Activated naive CD4-positive, alpha-beta T cell treated with anti-CD3 and anti-CD28 coated beads for 36 hours (primary cell): ENCODE measurements at regions not wholly inside any gene's neighbourhood (a gene's known extent, or its start where the extent isn't known, plus 50 kb on each side); places are given as distances from the start of the nearest gene placed in this dataset.
A peak's percentile ranks its signal among the peaks of the same experiment; 100 is the strongest.

Source experiments
- CTCF ChIA-PET: fragments of 350-600 bp; sonication (Branson Sonifier 250); formaldehyde crosslinking; loops from one replicate; lab custom pipeline; 2021; ENCODE audit warnings: antibody characterized with exemption; lab: Charles Lee
- DNase-seq: peaks from one replicate; pipeline ENCODE4 v3.0.0-alpha.2; 2020
- H3K27ac Mint-ChIP-seq: one replicate; pipeline ENCODE4 v1.8.0; 2021; ENCODE audit warnings: mild to moderate bottlenecking, mixed read lengths
- H3K27me3 Mint-ChIP-seq: one replicate; pipeline ENCODE4 v1.8.0; 2021; ENCODE audit warnings: low read depth, mixed read lengths
- H3K36me3 Mint-ChIP-seq: one replicate; pipeline ENCODE4 v1.8.0; 2021; ENCODE audit warnings: low read depth, mixed read lengths
- H3K4me1 Mint-ChIP-seq: one replicate; pipeline ENCODE4 v1.8.0; 2021; ENCODE audit warnings: low read depth, mixed read lengths
- H3K4me3 Mint-ChIP-seq: one replicate; pipeline ENCODE4 v1.8.0; 2021; ENCODE audit warnings: mild to moderate bottlenecking, moderate library complexity, mixed read lengths
- H3K9me3 Mint-ChIP-seq: one replicate; pipeline ENCODE4 v1.8.0; 2021; ENCODE audit warnings: mixed read lengths
- intact Hi-C: fragments of 100-400 bp; cut with micrococcal nuclease; formaldehyde crosslinking; loops from one replicate; pipeline ENCODE4 v1.15.1; 2023

GRCh38 chr4:122015203-122015602 is 63.3 kb upstream of the TRPC3 start:
- Mint-ChIP-seq H3K4me1 (no peaks in the 10 kb centered on the region), H3K27me3 (peaks cover 5% of the 10 kb centered on the region)
- CTCF ChIA-PET = no interaction called here

GRCh38 chr4:122012735-122013134 is 60.9 kb upstream of the TRPC3 start:
- intact Hi-C loops = no loop called here

More at GRCh38 chr4:122015203-122015602, 63.3 kb upstream of the TRPC3 start:
- Mint-ChIP-seq H3K4me3 (no peak overlapping the region), H3K27ac (no peak overlapping the region), H3K36me3 (no peaks in the 10 kb centered on the region), H3K9me3 (no peaks in the 10 kb centered on the region)
- intact Hi-C loops = no loop called here
- DNase-seq = no peak

GRCh38 chr4:122010610-122011009 is 58.8 kb upstream of the TRPC3 start:
- Mint-ChIP-seq H3K27ac (no peak overlapping the region), H3K4me3 (no peak overlapping the region), H3K9me3 (no peaks in the 10 kb centered on the region), H3K27me3 (no peaks in the 10 kb centered on the region), H3K36me3 (no peaks in the 10 kb centered on the region), H3K4me1 (no peaks in the 10 kb centered on the region)
- DNase-seq = no peak
- intact Hi-C loops = no loop called here
- CTCF ChIA-PET = no interaction called here

More at GRCh38 chr4:122012735-122013134, 60.9 kb upstream of the TRPC3 start:
- H3K36me3 Mint-ChIP-seq = no peaks in the 10 kb centered on the region
- H3K4me3 Mint-ChIP-seq = no peak overlapping the region
- H3K4me1 Mint-ChIP-seq = no peaks in the 10 kb centered on the region
- CTCF ChIA-PET = interaction anchor here (1.1 kb wide), 1 partner anchor 20 kb away, joined by 3 read pairs; no protein-coding TSS in a partner anchor
- no peaks in the 10 kb centered on the region for H3K9me3 Mint-ChIP-seq
- H3K27ac Mint-ChIP-seq = no peak overlapping the region
- H3K27me3 Mint-ChIP-seq = no peaks in the 10 kb centered on the region
- DNase-seq = no peak

GRCh38 chr4:122009524-122009923 is 57.7 kb upstream of the TRPC3 start:
- no peaks in the 10 kb centered on the region for H3K9me3 Mint-ChIP-seq
- no peaks in the 10 kb centered on the region for H3K27me3 Mint-ChIP-seq
- H3K4me3 Mint-ChIP-seq = no peak overlapping the region
- intact Hi-C loops = no loop called here
- H3K4me1 Mint-ChIP-seq = no peaks in the 10 kb centered on the region
- H3K36me3 Mint-ChIP-seq = no peaks in the 10 kb centered on the region
- no peak overlapping the region for H3K27ac Mint-ChIP-seq
- no peak for DNase-seq
- CTCF ChIA-PET = no interaction called here

GRCh38 chr4:122007016-122007415 is 55.2 kb upstream of the TRPC3 start:
- H3K36me3 Mint-ChIP-seq = no peaks in the 10 kb centered on the region
- no peaks in the 10 kb centered on the region for H3K9me3 Mint-ChIP-seq
- H3K27me3 Mint-ChIP-seq = peaks cover 4% of the 10 kb centered on the region
- DNase-seq = no peak
- H3K27ac Mint-ChIP-seq = no peak overlapping the region
- H3K4me1 Mint-ChIP-seq = no peaks in the 10 kb centered on the region
- intact Hi-C loops = no loop called here
- H3K4me3 Mint-ChIP-seq = no peak overlapping the region
- CTCF ChIA-PET = interaction anchor here (0.6 to 3.0 kb wide), 3 partner anchors 57 to 107 kb away, joined by 3 to 13 read pairs (median 3); no protein-coding TSS in a partner anchor

- H3K4me1 Mint-ChIP-seq = no peaks in the 10 kb centered on the region
- intact Hi-C loops = no loop called here
- H3K27me3 Mint-ChIP-seq = peaks cover 4% of the 10 kb centered on the region
- H3K9me3 Mint-ChIP-seq = no peaks in the 10 kb centered on the region
- CTCF ChIA-PET = interaction anchor here (0.5 to 1.3 kb wide), 4 partner anchors 19 to 126 kb away, joined by 3 to 4 read pairs (median 3); no protein-coding TSS in a partner anchor
- H3K36me3 Mint-ChIP-seq = no peaks in the 10 kb centered on the region
- H3K27ac Mint-ChIP-seq = no peak overlapping the region
- DNase-seq = no peak
- no peak overlapping the region for H3K4me3 Mint-ChIP-seq
Measured at GRCh38 chr4:122005064-122005755, 53.4 kb upstream of the TRPC3 start.

GRCh38 chr4:122003335-122003734 is 51.5 kb upstream of the TRPC3 start:
- peak; percentile 39 for DNase-seq
- CTCF ChIA-PET = interaction anchor here (1.2 to 2.3 kb wide), 2 partner anchors 103 to 575 kb away, joined by 4 to 10 read pairs; no protein-coding TSS in a partner anchor
- no peak overlapping the region for H3K4me3 Mint-ChIP-seq

More at GRCh38 chr4:122003335-122003734, 51.5 kb upstream of the TRPC3 start:
- no peak overlapping the region for H3K27ac Mint-ChIP-seq
- no peaks in the 10 kb centered on the region for H3K4me1 Mint-ChIP-seq
- H3K27me3 Mint-ChIP-seq = peaks cover 4% of the 10 kb centered on the region
- intact Hi-C loops = loop anchor here (1.0 kb wide), 3 partner anchors 53 to 575 kb away; no protein-coding TSS in a partner anchor
- no peaks in the 10 kb centered on the region for H3K9me3 Mint-ChIP-seq
- no peaks in the 10 kb centered on the region for H3K36me3 Mint-ChIP-seq
